GM19035 (cell line): ENCODE measurements at regions not wholly inside any gene's neighbourhood (a gene's known extent, or its start where the extent isn't known, plus 50 kb on each side); places are given as distances from the start of the nearest gene placed in this dataset.
A peak's percentile ranks its signal among the peaks of the same experiment; 100 is the strongest.

Experiments used
- ATAC-seq: cut with Tn5 transposase; IDR thresholded peaks from one replicate; pipeline ENCODE4 v1.9.1; 2021; ENCODE audit not compliant: unreplicated experiment

DNA sequence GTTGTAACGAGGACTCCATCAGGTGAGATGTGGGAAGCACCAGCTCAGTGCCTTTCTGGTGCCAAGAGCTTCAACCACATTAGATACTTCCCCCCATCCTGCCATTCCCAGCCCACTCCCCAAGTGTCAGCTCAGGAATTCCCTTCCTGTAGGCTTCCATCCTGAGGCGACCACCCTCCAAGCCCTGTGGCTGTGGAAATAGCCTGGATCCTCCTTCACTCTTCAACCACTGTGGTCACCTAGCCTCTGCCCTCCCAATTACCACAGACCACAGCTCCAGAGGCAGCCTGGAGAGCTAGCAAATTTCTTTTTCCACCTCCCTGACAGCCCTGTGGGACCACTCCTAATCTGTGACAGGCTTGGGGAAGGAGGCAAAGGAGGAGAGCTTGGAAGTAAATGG, 219.8 kb upstream of the MAP3K1 start:
- ATAC-seq, result no peak

DNA sequence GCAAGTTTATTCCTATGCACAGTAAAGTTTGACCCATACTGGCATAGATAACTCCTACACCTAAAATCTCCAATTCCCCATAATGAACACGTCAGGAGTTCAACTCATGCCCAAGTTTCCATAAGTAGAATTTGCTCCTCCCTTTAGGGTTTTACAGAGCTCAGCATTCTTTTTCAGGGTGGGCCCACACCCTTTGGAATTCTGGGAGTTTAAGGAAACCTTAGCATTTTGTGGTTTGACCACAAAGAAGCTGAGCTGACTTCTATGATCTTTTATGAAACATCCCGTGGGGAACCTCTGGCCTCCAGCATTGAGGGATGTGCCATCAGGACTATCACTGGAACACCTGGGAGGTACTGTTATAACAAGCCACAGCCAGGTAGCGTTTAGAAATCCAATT, 220.6 kb upstream of the MAP3K1 start:
- no peak for ATAC-seq

DNA sequence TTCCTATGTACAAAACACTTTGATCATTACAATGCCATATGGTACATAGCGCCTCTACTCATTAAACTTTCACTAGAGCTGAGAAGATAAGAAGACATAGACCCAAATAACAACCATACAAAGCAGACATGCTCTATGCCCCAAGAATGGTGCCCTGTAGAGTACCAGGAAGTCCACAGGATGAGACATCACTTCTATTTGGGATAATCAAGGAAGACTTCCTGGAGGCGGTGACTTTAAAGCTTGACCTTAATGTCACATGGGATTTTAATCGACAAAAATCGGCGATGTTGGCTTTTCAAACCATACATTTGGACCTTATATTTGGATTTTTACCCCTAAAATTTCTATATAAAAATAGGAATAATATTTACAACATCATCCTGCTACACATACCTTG, 224.3 kb upstream of the MAP3K1 start:
- no peak for ATAC-seq

DNA sequence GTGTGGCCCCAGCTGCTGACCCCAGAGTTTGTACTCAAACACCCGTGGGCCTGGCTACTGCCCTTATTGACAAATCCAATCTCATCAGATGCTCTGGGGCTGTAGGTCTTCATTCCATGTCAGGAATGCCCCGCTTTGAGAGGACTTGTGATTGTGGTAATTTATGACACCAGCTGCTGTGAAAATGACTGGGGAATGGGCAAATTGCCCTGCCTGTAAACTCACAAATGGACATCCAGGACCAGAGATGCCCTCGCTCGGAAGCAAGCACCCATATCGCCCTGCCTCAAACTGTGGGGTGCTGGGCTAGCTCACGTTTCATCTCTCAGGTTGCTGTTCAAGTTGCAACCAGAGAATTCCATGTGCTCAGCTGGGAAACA, 225.9 kb upstream of the MAP3K1 start:
- no peak for ATAC-seq

DNA sequence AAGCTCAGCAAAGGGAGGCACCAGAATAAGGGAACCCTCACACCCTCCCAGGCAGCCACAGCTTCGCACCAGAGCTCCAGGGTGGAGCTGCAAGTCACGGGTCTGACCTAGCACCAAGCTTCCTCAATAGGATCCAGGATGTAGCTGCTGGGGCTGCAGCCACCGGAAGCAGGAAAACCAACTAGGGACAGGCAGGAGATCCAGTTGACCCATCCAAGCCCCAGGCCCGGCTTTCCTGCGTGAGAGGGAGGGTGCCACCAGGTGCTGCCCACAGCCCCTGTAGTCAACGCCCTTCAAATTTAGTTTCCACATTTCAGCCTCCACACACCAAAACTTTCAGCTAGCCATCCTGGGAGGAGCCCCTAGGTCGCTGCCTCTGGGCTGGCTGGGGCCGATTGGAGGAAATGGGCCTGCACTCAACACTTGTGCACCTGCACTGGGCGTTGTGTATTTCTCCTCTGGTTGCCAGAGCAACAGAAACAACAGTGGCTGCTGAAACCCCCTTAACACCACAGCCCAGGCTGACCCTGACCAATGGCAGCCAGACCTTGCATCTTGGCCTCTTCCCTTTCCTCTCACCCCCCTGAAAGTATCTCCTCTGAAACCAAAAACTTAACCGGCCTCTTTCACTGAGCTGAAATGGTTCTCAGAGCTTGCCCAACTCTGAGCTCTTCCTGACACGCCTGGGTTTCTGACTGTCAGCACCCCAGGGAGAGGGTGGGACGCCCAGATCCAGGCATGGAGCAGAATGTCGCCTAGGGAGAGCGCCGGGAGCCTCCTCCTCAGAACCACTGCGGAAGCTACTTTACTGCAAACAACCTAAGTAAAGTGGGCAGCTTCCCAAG, 226.5 kb upstream of the MAP3K1 start:
- ATAC-seq, result peak; percentile 99

DNA sequence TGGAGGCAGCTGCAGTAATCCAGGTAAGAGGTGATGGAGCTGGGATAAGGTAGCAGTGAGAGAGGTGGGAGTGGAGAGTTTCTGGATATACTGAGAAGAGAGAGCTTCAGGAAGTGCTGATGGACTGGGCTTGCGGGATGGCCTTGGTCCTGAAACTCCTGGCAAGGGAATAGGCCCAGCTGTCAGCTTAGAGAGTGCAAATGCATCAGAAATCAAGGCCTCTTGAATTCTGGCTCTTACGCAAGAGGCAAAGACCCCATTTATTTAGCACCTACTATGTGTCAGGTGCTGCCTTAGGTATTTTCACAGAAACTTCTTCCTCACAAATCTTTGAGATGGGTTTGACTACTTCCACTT, 227.2 kb upstream of the MAP3K1 start:
- no peak for ATAC-seq

DNA sequence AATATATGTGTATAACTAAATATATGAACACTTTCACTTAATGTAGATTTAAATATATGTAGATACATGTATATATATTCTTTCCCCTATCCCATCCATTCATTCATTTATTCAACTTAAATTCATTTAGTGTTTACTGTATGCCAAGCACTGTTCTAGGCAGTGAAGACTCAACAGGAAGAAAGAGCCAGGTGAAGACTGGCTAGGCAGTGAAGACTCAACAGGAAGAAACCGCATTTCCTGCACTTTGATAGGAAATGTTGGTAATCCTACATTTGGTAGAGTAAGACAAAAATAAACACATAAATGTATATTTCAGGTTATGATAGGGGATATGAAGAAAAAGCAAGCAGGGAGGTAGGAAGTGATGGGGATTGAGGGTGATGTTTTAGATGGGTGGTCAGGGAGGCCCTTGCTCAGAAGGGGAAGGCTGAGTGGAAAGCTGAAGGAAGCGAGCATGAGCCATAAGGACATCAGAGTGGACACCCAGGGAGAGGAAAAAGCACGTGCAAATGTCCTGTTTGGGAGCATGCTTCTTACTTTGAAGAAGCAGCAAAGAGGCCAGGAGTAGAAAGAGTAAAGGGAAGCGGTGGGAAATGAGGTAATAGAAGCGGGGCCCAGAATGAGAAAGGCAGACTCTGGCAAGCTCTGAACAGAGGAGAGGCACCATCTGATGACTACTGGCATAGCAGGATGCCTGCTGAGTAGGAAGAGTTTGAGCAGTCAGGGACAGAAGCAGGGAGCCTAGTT, 227.8 kb upstream of the MAP3K1 start:
- ATAC-seq, result no peak

DNA sequence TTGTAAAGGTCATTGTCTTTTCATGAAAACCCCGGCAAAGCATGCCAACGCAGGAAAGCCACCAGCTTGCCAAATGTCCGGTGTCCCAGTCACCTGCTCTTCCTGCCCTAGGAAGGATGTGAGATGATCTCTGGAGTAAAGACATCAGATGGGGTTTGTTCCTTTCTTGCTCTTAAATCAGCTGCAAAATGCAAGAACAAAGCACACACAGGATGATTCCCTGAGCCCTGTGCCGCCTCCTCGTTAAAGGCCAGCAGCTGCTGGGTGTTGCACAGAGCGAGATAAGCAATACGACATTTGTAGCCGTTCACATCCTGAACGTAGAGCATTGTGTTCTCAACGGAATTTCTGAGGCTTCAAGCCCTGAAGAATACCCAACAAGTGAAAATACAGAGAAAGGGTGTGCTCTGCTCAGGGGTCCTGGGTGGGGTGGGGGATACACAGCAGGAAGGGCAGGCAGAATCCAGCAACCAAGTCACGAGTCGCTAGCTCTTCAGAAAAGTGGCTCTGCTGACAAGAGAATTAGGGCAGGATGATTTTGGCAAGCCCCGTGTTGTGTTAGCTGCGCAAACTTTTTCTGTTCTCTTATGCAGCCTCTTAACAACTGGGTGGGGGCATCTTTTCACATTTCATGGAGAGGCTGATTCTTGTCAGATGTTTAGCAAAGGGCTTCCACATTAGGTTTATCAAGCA, 229.2 kb upstream of the MAP3K1 start:
- no peak for ATAC-seq

DNA sequence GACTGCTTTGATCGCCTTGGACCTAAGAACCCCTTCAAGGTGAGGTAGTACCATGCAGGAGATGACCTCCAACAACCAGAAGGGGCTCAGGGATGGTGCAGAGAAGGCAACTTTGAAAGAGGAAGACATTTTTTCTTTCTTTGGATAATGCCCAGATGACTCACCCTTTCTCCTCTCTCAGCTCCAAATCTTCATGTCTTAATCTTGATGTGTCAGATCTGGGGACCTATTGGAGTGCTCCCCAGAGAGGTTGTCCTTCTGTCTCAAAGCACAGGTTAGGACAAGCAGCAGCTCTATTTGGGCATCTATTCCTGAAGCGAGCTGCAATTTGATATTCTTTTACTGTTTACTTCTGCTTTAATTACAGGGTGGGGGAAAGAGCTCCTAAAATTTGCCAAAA, 229.9 kb upstream of the MAP3K1 start:
- no peak for ATAC-seq

DNA sequence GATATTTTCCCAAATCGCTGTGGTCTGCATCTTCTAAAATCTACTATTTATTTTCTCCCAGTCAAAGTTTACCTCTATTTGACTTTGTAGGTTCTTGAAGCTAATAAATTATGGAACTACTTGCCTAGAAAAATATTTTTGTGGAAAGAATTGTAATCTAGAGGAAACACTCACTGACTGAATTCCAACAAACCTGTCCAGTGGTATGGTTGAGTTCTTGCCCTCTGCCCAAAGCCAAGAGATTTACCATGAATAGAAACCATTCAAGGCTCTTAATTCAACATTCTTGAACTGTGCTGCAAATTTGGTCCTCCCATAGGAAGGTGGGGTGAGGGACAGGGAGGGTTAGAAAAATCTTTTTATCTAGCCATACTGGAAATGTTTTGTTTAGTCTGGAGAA, 233.9 kb upstream of the MAP3K1 start:
- no peak for ATAC-seq

DNA sequence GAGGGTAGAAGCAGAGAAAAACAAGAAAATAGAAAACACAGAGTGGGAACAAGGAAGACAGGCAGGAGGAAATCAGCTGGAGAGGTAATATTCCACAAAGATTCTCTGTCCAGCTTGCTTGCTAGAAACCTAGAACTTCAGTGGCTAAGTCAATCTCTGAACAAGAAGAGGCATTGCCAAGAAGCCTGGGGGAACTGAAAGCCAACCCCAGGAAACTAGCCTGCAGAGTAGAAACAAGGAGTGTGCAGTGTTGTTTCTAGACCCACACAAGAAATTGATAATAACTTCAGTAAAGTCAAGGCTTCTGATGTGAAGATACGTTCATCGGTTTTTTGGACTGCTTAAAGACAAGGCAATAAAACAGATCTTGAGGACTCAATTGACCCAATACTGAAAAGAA, 234.5 kb upstream of the MAP3K1 start:
- ATAC-seq, result no peak

DNA sequence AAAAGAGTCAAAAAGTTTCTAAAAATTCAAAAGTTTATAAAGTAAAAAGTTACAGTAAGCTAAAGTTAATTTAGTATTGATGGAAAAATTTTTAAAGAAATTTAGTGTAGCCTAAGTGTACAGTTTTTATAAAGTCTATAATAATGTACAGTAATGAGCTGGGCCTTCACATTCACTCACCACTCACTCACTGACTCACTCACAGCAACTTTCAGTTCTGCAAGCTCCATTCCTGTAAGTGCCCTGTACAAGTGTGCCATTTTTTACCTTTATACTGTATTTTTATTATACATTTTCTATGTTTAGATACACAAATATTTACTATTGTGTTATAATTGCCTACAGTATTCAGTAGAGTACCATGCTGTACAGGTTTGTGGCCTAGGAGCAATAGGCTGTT, 239.5 kb upstream of the MAP3K1 start:
- ATAC-seq, result no peak

DNA sequence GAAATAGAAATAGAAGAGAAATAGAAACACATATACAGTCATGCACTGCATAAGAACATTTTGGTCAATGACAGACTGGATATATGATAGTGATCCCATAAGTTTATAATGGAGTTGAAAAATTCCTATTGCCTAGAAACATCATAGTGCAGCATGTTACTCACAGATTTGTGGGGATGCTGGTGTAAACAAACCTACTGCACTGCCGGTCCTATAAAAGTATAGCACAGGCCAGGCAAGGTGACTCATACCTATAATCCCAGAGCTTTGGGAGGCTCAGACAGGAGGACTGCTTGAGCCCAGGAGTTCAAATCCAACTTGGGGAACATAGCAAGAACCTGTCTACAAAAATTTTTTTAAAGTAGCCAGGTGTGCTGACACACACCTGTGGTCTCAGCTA, 240.6 kb upstream of the MAP3K1 start:
- ATAC-seq, result no peak

DNA sequence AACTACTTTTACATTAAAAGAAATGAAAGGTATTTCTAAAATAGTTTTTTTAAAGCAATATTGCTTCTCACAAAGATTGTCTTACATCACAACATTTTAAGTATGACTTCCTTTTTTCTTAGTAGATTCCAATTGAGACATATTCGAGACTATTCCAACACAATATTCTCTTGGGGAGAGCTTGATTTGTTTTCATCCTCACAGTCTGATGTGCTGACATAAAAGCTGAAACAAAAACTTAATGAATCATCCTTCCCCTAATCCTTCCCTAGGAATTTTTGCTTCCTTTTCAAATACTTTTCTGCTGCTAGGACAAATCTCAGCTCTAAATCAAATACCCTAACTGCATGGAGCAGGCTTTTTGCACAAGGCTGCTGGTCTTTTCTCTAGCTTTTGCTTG, 245.8 kb upstream of the MAP3K1 start:
- no peak for ATAC-seq

DNA sequence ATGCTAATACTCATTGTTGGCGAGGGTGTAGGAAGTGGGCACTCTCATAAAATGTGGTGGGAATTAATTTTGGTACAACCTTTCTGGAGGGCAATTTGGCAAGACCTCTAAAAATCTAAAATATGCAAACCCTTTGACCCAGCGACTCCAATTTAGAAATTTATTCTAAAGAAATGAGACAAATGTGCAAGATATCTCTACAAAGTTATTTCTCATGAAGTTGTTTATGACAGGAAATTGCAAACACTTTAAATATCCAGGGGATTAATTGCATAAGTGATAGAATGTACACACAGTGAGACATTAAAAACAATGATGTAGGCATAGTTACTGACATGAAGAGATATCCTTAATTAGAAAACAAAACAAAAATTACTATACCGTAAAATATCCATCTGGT, 246.3 kb upstream of the MAP3K1 start:
- ATAC-seq, result no peak

DNA sequence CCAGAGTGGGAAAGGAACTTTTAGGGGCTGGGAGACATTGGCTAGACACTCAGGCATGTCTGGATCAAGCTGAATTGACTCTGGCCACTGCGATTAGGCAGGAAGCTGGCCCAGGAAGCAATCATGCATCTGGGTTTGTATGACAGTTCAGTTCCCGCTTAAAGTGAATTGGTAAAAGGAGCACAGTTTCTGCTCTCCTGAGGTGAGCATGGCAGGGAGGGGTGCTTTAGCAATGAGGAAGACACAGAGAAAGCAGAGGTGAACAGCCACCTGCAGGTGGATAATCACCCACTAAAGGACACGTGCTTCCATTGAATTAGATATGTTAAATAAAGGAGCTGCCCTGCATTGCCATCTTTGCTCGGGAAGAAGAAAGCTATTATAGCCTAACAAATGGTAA, 248.1 kb upstream of the MAP3K1 start:
- ATAC-seq, result no peak

DNA sequence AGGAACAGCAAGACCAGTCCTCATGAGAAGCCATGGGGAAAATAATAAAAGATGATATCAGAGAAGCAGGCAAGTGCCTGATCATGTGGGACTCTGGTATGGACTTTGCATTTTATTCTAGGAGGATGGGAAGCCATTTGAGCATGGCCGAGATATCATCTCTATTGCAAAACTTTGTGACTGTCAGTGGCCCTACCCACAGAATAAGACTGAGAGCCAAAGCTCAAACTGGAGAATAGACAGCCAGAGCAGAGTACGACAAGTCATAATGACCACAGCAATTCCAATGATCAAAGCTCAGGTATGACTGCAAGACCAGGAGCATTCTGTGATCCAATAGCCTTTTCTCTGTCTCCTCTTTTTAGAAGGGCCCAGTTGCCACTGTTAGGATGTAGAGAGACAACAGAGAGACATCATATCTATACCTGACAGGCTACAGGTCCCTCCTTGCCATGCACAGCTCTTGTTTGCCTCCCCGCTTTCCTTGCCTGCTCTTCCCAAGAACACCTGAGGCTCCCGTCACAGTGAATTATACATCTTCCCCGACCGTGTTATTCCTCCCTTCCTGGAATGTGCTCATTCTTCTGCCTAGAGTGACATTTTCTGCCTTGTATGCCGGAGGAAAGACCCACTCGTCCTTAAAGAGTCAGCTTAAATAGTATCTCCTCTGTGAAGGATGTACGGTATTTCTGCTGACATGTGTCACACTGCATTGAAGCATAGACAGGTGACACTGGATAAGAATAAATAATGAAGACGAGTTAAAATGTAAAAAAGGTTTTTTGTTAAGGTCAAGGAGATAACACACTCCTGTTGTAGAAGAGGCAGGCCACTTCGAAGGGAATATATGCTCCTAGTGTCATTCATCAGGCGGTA, 248.7 kb upstream of the MAP3K1 start:
- ATAC-seq, result no peak

DNA sequence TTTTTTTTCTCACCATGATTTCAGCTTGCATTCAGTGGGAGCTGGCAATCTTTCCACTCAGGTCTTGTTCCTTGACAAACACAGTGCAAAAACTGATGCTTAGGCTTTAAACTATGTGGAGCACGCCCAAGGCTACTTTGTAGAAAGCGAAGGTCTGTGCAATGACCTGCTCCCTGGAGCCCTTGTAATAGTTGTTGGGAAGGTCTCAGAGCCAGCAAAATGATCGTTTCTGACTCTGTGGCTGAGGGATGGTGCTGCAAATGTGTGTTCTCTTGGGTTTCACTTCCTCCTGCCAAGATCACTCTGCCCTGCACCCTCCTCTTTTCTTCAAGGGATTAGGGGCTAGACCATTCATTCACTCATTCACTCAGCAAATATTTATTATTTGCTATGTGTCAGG, 249.7 kb upstream of the MAP3K1 start:
- ATAC-seq, result peak; percentile 85

DNA sequence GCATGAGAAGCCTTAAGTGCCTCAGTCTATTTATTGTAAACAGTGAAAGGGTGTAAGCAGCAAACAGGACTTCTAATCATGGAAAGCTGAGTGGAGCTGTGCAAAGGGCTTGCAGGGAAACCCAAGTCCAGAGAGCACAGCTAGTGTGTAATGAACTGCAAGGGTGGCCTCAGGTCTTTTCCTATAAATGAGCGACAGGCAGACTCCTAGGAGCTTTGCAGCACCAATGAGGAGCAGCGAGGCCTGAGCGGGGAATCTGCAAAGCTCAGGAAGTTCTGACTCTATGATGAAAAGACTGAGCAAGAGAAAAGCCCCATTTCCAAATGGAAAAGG, 250.1 kb upstream of the MAP3K1 start:
- ATAC-seq, result no peak

DNA sequence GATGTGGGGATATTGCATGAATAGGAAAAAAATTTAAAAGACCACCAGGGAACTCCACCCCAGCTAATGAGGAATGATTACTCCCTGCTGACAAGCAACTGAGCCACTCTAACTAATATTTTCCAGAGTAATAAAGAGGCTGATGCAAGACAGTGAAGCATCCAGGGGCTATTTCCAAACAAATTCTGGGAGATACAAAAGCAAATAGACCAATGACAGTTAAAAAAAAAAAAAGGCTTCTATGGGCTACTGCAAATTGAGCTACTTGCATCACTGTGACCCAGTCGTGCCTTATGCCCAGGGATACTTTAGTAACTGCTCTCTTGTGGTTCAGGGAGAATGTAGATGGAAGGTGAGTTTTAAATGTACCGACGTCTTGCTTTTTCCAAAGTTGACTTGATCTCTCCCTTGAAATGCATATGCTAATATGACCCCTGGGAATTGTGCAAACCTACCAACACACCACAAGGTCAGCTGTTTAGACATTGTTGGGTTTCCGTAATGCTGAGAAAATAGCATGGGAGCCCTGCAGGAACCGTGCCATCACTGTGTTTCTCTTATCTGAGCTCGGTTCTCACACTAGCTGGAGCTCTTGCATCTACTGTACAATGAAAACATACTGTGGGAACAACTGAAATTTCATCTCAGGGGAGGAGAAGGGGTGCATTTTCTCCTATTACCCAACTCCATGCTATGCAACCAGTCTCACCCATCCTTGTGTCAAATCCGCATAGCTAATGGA, 250.6 kb upstream of the MAP3K1 start:
- ATAC-seq, result no peak

DNA sequence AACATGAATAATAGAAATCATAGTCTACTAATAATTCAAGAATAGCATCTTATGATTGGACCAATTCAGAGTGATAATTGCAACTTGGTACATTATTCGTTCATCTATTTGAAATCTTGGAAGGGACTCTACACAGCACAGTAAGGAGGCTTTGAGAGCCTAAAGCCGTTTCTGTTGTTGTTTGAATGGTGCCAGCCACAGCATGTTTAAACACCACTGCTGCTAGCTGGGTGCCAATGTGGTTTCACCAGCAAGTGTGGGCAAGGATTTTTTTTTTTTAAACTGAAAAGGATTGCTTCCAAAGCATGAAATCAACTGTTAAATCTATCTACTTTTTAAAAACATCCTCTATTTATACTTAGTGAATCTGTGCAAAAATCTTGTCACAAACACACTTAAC, 253.9 kb upstream of the MAP3K1 start:
- ATAC-seq, result no peak
